ENCODE measurements at regions not wholly inside any gene's neighbourhood (a gene's known extent, or its start where the extent isn't known, plus 50 kb on each side); places are given as distances from the start of the nearest gene placed in this dataset.

GRCh38 chr2:16773080-16773713 is 107.6 kb upstream of the CYRIA start:
- TF ChIP-seq CTCF (IDR thresholded peaks at IDR 0.05; ENCODE audit: insufficient read depth, low read length, poor library complexity, severe bottlenecking) (peak; percentile 14), EZH2phosphoT487 (conservative IDR thresholded peaks at IDR 0.05; ENCODE audit: low read length) (no peak)

Data from SU-DHL-6 (cell line).